ENCODE measurements at regions not wholly inside any gene's neighbourhood (a gene's known extent, or its start where the extent isn't known, plus 50 kb on each side); places are given as distances from the start of the nearest gene placed in this dataset.
A peak's percentile ranks its signal among the peaks of the same experiment; 100 is the strongest.

- peaks cover 0 to 16% (median 4%) of the 10 kb centered on the region in 4 experiments; a peak in 5 of 7 replicates for H3K27me3 ChIP-seq (replicated peaks in 1 of 4; ENCODE audit: control insufficient read depth in 3 of 4, extremely low read depth in 1 of 4, insufficient read depth in 3 of 4, low read length in 3 of 4)
- no peak overlapping the region for H2BK20ac ChIP-seq (ENCODE audit: low read length)
- no peak overlapping the region for H2BK15ac ChIP-seq (ENCODE audit: low read length)
- H3K23me2 ChIP-seq (ENCODE audit: low read depth, low read length) = no peaks in the 10 kb centered on the region
- H2BK120ac ChIP-seq (replicated peaks; ENCODE audit: low read depth, low read length) = no peak overlapping the region
- no peaks in the 10 kb centered on the region; a peak in 1 of 8 replicates for H3K36me3 ChIP-seq (ENCODE audit: control insufficient read depth in 2 of 4, insufficient read depth in 4 of 4, low read length in 3 of 4)
- H4K91ac ChIP-seq (replicated peaks; ENCODE audit: insufficient read length, low read length) = no peak overlapping the region
- H3K79me1 ChIP-seq (ENCODE audit: low read depth, low read length) = no peaks in the 10 kb centered on the region
- peak; percentile 97 for FAIRE-seq
- H3K9ac ChIP-seq (replicated peaks in 1 of 4; ENCODE audit: extremely low read depth in 1 of 4, low read depth in 3 of 4, low read length in 3 of 4) = no peak overlapping the region
- H3K27ac ChIP-seq (ENCODE audit: low read depth, low read length) = no peak overlapping the region
- peak overlapping the region in 1 of 4 experiments; percentile 21; a peak in 1 of 8 replicates for H3K4me3 ChIP-seq (ENCODE audit: extremely low read depth in 1 of 4, insufficient read depth in 2 of 4, low read depth in 3 of 4, low read length in 4 of 4)
- no peak overlapping the region for H4K5ac ChIP-seq (ENCODE audit: insufficient read length, low read depth, low read length)
- POLR2A ChIA-PET (ENCODE audit: partially characterized antibody) = no interaction called here
- no peak overlapping the region for H2AK5ac ChIP-seq (ENCODE audit: low read depth, low read length)
- no peak overlapping the region for H3K56ac ChIP-seq (replicated peaks; ENCODE audit: insufficient read length, low read depth, low read length)
- peak overlapping the region; percentile 0 to 35; a peak in 3 of 4 replicates for H3K4me2 ChIP-seq (ENCODE audit: insufficient read depth in 1 of 2, low read depth in 2 of 2, low read length in 2 of 2)
- no peak overlapping the region; the same call in 1 of the 2 replicates for H2BK5ac ChIP-seq (ENCODE audit: low read depth, low read length)
- no peaks in the 10 kb centered on the region for H4K20me1 ChIP-seq (replicated peaks in 1 of 2; ENCODE audit: control insufficient read depth in 1 of 2, insufficient read depth in 2 of 2, low read length in 2 of 2)
- no peaks in the 10 kb centered on the region for H3K79me2 ChIP-seq (ENCODE audit: control insufficient read depth in 1 of 2, insufficient read depth in 2 of 2, low read length in 2 of 2)
- no peak overlapping the region for H3K14ac ChIP-seq (ENCODE audit: insufficient read length)
- no peak overlapping the region for H3K18ac ChIP-seq (ENCODE audit: extremely low read depth, low read length)
- no peak overlapping the region for H3K4ac ChIP-seq (replicated peaks; ENCODE audit: insufficient read length, low read depth, low read length)
- WGBS, 2 experiments (ENCODE audit: extremely low coverage in 1 of 2, insufficient coverage in 1 of 2, insufficient read length in 1 of 2, insufficient replicate concordance in 2 of 2, low coverage in 1 of 2, low lambda C conversion rate in 2 of 2, missing lambda C conversion rate in 1 of 2) = 2% methylated on average over 3 of the region's 3 CpGs; no CpG with 5 or more reads in 1 of the 2 experiments
- CTCF ChIA-PET (ENCODE audit: partially characterized antibody) = interaction anchor here (1.3 kb wide), 1 partner anchor 387 kb away, joined by 3 read pairs; no protein-coding TSS in a partner anchor
- H4K8ac ChIP-seq (ENCODE audit: extremely low read depth, insufficient read depth, low read length) = no peak overlapping the region
- DNase-seq (ENCODE audit: low read depth in 1 of 2, low spot score in 2 of 2) = peak in 1 of 2 experiments; percentile 61
- no peak overlapping the region for H2BK12ac ChIP-seq (ENCODE audit: low read depth, low read length)
- peaks cover 0 to 2% of the 10 kb centered on the region in 2 experiments; a peak in 1 of 4 replicates for H3K9me3 ChIP-seq (ENCODE audit: insufficient read depth in 2 of 2, low read depth in 1 of 2, low read length in 1 of 2)
- no peak overlapping the region for H2AFZ ChIP-seq (ENCODE audit: low read length)
- peaks cover 0 to 6% (median 1%) of the 10 kb centered on the region in 4 experiments; a peak in 4 of 7 replicates for H3K4me1 ChIP-seq (replicated peaks in 1 of 4; ENCODE audit: control insufficient read depth in 3 of 4, insufficient read depth in 4 of 4, low read length in 3 of 4)
- H3K23ac ChIP-seq (ENCODE audit: insufficient read length) = no peak overlapping the region
- TF ChIP-seq BCL11A (IDR thresholded peaks at IDR 0.05; ENCODE audit: low read depth in 2 of 2, low read length in 2 of 2) = peak in 1 of 2 experiments; percentile 34
- TF ChIP-seq USF2 (IDR thresholded peaks at IDR 0.05; ENCODE audit: low read length) = no peak
- TF ChIP-seq NANOG (IDR thresholded peaks at IDR 0.05; ENCODE audit: insufficient read depth, low read depth, low read length, poor library complexity, severe bottlenecking) = peak; percentile 85
- no peak for TF ChIP-seq SP2 (IDR thresholded peaks at IDR 0.05; ENCODE audit: low read length)
- peak; percentile 45 for TF ChIP-seq TEAD4 (IDR thresholded peaks at IDR 0.05; ENCODE audit: low read depth, low read length)
- no peak for TF ChIP-seq TAF7 (optimal IDR thresholded peaks at IDR 0.05; ENCODE audit: borderline replicate concordance, low read depth, low read length)
- no peak for TF ChIP-seq RNF2 (IDR thresholded peaks at IDR 0.05; ENCODE audit: borderline replicate concordance, low read depth, low read length, missing control alignments, poor library complexity, severe bottlenecking)
- TF ChIP-seq POU5F1 (IDR thresholded peaks at IDR 0.05; ENCODE audit: low read depth, low read length) = peak; percentile 70; the same call in 1 of the 2 replicates
- no peak for TF ChIP-seq SAP30 (IDR thresholded peaks at IDR 0.05; ENCODE audit: insufficient read depth, insufficient replicate concordance, low read length)
- TF ChIP-seq JUN (IDR thresholded peaks at IDR 0.05; ENCODE audit: low read depth, low read length) = no peak
- TF ChIP-seq NRF1 (IDR thresholded peaks at IDR 0.05; ENCODE audit: low read depth, low read length) = no peak
Measured at GRCh38 chr18:30763902-30764350, 278.6 kb downstream of the DSC3 start.
